GM23338 (cell line): ENCODE measurements at regions not wholly inside any gene's neighbourhood (a gene's known extent, or its start where the extent isn't known, plus 50 kb on each side); places are given as distances from the start of the nearest gene placed in this dataset.

ENCODE experiments used
- ATAC-seq: fragments of 200-7000 bp; cut with Tn5 transposase; 3 replicates; pipeline ENCODE4 v1.9.1; 2020
- DNase-seq: peaks from one replicate; pipeline ENCODE4 v3.0.0-alpha.2; 2015; ENCODE audit warnings: low spot score
- H2AFZ ChIP-seq: fragments of 200-600 bp; sonication (generic); 2 replicates; pipeline ENCODE4 v1.8.0; 2016; ENCODE audit warnings: antibody characterized with exemption, mild to moderate bottlenecking, moderate library complexity
- H3F3A ChIP-seq: fragments of 200-600 bp; sonication (generic); replicated peaks from 2 replicates; pipeline ENCODE4 v1.8.0; 2017; ENCODE audit warnings: antibody characterized with exemption, mixed run types, low read depth
- H3K27ac ChIP-seq: fragments of 200-600 bp; sonication (generic); 2 replicates; pipeline ENCODE4 v1.6.1; 2016; ENCODE audit warnings: low read depth
- H3K27me3 ChIP-seq: fragments of 200-600 bp; sonication (generic); 2 replicates; pipeline ENCODE4 v1.8.0; 2016; ENCODE audit warnings: mild to moderate bottlenecking, mixed run types, moderate library complexity; ENCODE audit not compliant: insufficient read depth
- H3K36me3 ChIP-seq: fragments of 200-600 bp; sonication (generic); 2 replicates; pipeline ENCODE4 v1.8.0; 2016; ENCODE audit warnings: mild to moderate bottlenecking; ENCODE audit not compliant: insufficient read depth
- H3K4me1 ChIP-seq: fragments of 200-600 bp; sonication (generic); 2 replicates; pipeline ENCODE4 v1.8.0; 2016; ENCODE audit warnings: mild to moderate bottlenecking, moderate library complexity; ENCODE audit not compliant: insufficient read depth
- H3K4me2 ChIP-seq: fragments of 200-600 bp; sonication (generic); 2 replicates; pipeline ENCODE4 v1.7.1; 2017; ENCODE audit warnings: mixed run types
- H3K4me3 ChIP-seq: fragments of 200-600 bp; sonication (generic); 2 replicates; pipeline ENCODE4 v1.6.1; 2016; ENCODE audit warnings: mixed run types
- H3K79me2 ChIP-seq: fragments of 200-600 bp; sonication (generic); replicated peaks from 2 replicates; pipeline ENCODE4 v1.8.0; 2017; ENCODE audit warnings: mild to moderate bottlenecking; ENCODE audit not compliant: insufficient read depth
- H3K9me2 ChIP-seq: fragments of 200-600 bp; sonication (generic); 2 replicates; pipeline ENCODE4 v1.8.0; 2017; ENCODE audit not compliant: insufficient read depth
- H4K20me1 ChIP-seq: fragments of 200-600 bp; sonication (generic); replicated peaks from 2 replicates; pipeline ENCODE4 v1.8.0; 2017; ENCODE audit warnings: mild to moderate bottlenecking; ENCODE audit not compliant: insufficient read depth
- H3K27ac Mint-ChIP-seq: 2 replicates; pipeline ENCODE4 v1.8.0; 2020; ENCODE audit warnings: inconsistent platforms, mild to moderate bottlenecking, moderate library complexity, mixed read lengths
- H3K27me3 Mint-ChIP-seq: 3 replicates; pipeline ENCODE4 v1.8.0; 2022; ENCODE audit warnings: low read depth, mild to moderate bottlenecking, moderate library complexity, mixed read lengths, inconsistent platforms; ENCODE audit not compliant: insufficient read depth, poor library complexity
- H3K36me3 Mint-ChIP-seq: 3 replicates; pipeline ENCODE4 v1.8.0; 2021; ENCODE audit warnings: low read depth, mild to moderate bottlenecking, inconsistent platforms, moderate library complexity, mixed read lengths
- H3K4me1 Mint-ChIP-seq: 3 replicates; pipeline ENCODE4 v1.8.0; 2020; ENCODE audit warnings: mild to moderate bottlenecking, inconsistent platforms, mixed read lengths
- H3K4me3 Mint-ChIP-seq: 3 replicates; pipeline ENCODE4 v1.8.0; 2021; ENCODE audit warnings: moderate library complexity, mild to moderate bottlenecking, inconsistent platforms, mixed read lengths
- H3K9me3 Mint-ChIP-seq: 3 replicates; pipeline ENCODE4 v1.8.0; 2020; ENCODE audit warnings: moderate library complexity, mild to moderate bottlenecking, inconsistent platforms, mixed read lengths
- CREB1 ChIP-seq: fragments of 250-450 bp; sonication (Bioruptor Pico); IDR thresholded peaks from 2 replicates; pipeline ENCODE4 v1.5.0; 2020; ENCODE audit warnings: low read depth, mild to moderate bottlenecking, moderate library complexity
- EZH2 ChIP-seq: fragments of 200-600 bp; sonication (generic); IDR thresholded peaks from one replicate; pipeline ENCODE4 v1.8.0; 2017; ENCODE audit warnings: antibody characterized with exemption, mild to moderate bottlenecking, low read depth; ENCODE audit not compliant: unreplicated experiment
- JUNB ChIP-seq: IDR thresholded peaks from one replicate; pipeline ENCODE4 v1.6.1; 2016; ENCODE audit warnings: antibody characterized with exemption; ENCODE audit not compliant: unreplicated experiment
- NANOG ChIP-seq: IDR thresholded peaks from 2 replicates; pipeline ENCODE4 v1.6.1; 2016; ENCODE audit warnings: antibody characterized with exemption, borderline replicate concordance
- POLR2AphosphoS5 ChIP-seq: IDR thresholded peaks from 2 replicates; pipeline ENCODE4 v1.6.1; 2016; ENCODE audit warnings: antibody characterized with exemption, low read depth
- REST ChIP-seq: IDR thresholded peaks from one replicate; pipeline ENCODE4 v1.6.1; 2018; ENCODE audit warnings: antibody characterized with exemption; ENCODE audit not compliant: unreplicated experiment
- STAT1 ChIP-seq: IDR thresholded peaks from one replicate; pipeline ENCODE4 v1.6.1; 2016; ENCODE audit warnings: antibody characterized with exemption; ENCODE audit not compliant: unreplicated experiment
- ZNF331 ChIP-seq: fragments of 250-450 bp; sonication (Bioruptor Pico); IDR thresholded peaks from 2 replicates; pipeline ENCODE4 v1.5.0; 2020; ENCODE audit warnings: low read depth, mild to moderate bottlenecking, moderate library complexity
- TF ChIP-seq, protein P1 (sequence below), 2 experiments: fragments of 200-600 bp in 1 of 2; sonication (generic) in 1 of 2; conservative IDR thresholded peaks; 2 replicates each; pipeline versions ENCODE4 v1.5.1 to v1.6.1; 2016 to 2017; ENCODE audit warnings: antibody characterized with exemption in 2 of 2, low read depth in 2 of 2, mild to moderate bottlenecking in 2 of 2, moderate library complexity in 1 of 2

- TF ChIP-seq JUNB (no peak), CREB1 (no peak), REST (no peak), NANOG (no peak), ZNF331 (CRISPR knock-in tag) (no peak)
- no peaks in the 10 kb centered on the region for H3K36me3 Mint-ChIP-seq
These were observed 67.6 kb upstream of the NBPF3 start for GRCh38 chr1:21372383-21372782.

DNA sequence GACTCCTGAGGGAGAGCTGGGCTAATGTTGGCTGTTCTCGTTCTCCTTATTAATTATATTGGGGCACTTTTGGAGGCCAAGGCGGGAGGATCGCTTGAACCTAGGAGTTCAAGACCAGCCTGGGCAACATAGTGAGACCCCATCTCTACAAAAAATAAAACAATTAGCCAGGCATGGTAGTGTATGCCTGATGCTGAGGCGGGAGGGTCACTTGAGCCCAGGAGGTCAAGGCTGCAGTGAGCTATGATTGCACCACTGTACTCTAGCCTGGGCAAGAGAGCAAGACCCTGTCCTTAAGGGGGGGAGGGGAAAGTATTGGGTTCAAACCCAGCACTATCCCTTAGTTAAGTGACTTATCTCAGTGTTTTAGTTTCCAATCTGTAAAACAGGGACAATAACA is 70.0 kb upstream of the NBPF3 start:
- H3K27me3 ChIP-seq: no peaks in the 10 kb centered on the region
- DNase-seq: no peak
- Mint-ChIP-seq H3K9me3 (no peaks in the 10 kb centered on the region), H3K4me1 (no peaks in the 10 kb centered on the region; the same call in 2 of the 3 replicates), H3K27ac (no peak overlapping the region), H3K36me3 (no peaks in the 10 kb centered on the region), H3K27me3 (peaks cover 15% of the 10 kb centered on the region), H3K4me3 (no peak overlapping the region)
- TF ChIP-seq EZH2 (no peak), CREB1 (no peak), STAT1 (no peak), ZNF331 (CRISPR knock-in tag) (no peak), POLR2AphosphoS5 (no peak), REST (no peak)
- TF ChIP-seq, protein P1, sequence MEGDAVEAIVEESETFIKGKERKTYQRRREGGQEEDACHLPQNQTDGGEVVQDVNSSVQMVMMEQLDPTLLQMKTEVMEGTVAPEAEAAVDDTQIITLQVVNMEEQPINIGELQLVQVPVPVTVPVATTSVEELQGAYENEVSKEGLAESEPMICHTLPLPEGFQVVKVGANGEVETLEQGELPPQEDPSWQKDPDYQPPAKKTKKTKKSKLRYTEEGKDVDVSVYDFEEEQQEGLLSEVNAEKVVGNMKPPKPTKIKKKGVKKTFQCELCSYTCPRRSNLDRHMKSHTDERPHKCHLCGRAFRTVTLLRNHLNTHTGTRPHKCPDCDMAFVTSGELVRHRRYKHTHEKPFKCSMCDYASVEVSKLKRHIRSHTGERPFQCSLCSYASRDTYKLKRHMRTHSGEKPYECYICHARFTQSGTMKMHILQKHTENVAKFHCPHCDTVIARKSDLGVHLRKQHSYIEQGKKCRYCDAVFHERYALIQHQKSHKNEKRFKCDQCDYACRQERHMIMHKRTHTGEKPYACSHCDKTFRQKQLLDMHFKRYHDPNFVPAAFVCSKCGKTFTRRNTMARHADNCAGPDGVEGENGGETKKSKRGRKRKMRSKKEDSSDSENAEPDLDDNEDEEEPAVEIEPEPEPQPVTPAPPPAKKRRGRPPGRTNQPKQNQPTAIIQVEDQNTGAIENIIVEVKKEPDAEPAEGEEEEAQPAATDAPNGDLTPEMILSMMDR (conservative IDR thresholded peaks at IDR 0.05; ENCODE audit: low read depth in 2 of 2): no peak
- H3K4me2 ChIP-seq: no peak overlapping the region
- H3K9me2 ChIP-seq: no peaks in the 10 kb centered on the region
- no peaks in the 10 kb centered on the region for H3K79me2 ChIP-seq
- H4K20me1 ChIP-seq: no peaks in the 10 kb centered on the region
- no peaks in the 10 kb centered on the region for H3K36me3 ChIP-seq
- H2AFZ ChIP-seq: no peak overlapping the region
- ATAC-seq: no peak
- no peaks in the 10 kb centered on the region for H3K4me1 ChIP-seq
- H3K27ac ChIP-seq: no peak overlapping the region
- no peak overlapping the region for H3K4me3 ChIP-seq
- H3F3A ChIP-seq: no peaks in the 10 kb centered on the region

More at GRCh38 chr1:21372383-21372782, 67.6 kb upstream of the NBPF3 start:
- no peaks in the 10 kb centered on the region for H3K4me1 ChIP-seq
- no peaks in the 10 kb centered on the region for H3F3A ChIP-seq
- H3K79me2 ChIP-seq: no peaks in the 10 kb centered on the region
- Mint-ChIP-seq H3K9me3 (no peaks in the 10 kb centered on the region), H3K27ac (no peak overlapping the region), H3K4me3 (no peak overlapping the region), H3K27me3 (peaks cover 15% of the 10 kb centered on the region), H3K4me1 (no peaks in the 10 kb centered on the region)
- H3K9me2 ChIP-seq: no peaks in the 10 kb centered on the region
- no peak overlapping the region for H3K4me2 ChIP-seq
- H3K36me3 ChIP-seq: no peaks in the 10 kb centered on the region
- H2AFZ ChIP-seq: no peak overlapping the region; the same call in 1 of the 2 replicates
- H3K4me3 ChIP-seq: no peak overlapping the region
- H3K27ac ChIP-seq: no peak overlapping the region
- no peak for ATAC-seq
- H4K20me1 ChIP-seq: no peaks in the 10 kb centered on the region
- no peak for DNase-seq
- no peaks in the 10 kb centered on the region for H3K27me3 ChIP-seq
